A549 (cell line): ENCODE measurements at regions not wholly inside any gene's neighbourhood (a gene's known extent, or its start where the extent isn't known, plus 50 kb on each side); places are given as distances from the start of the nearest gene placed in this dataset.

Experiments
- ATAC-seq, 2 experiments: fragments of 200-7000 bp in 1 of 2; fragments of >200 bp in 1 of 2; cut with Nextera tagmentation in 1 of 2; cut with Tn5 transposase in 1 of 2; 3 replicates each; pipeline versions ENCODE4 v1.8.0 to v1.9.1; 2018 to 2020; ENCODE audit warnings: mild to moderate bottlenecking in 1 of 2, moderate library complexity in 1 of 2
- CTCF ChIA-PET: fragments of 300-600 bp; sonication (Branson Sonifier 250); formaldehyde crosslinking; extraction: SDS; loops from one replicate; lab custom pipeline; 2021; ENCODE audit warnings: antibody characterized with exemption, inconsistent platforms; lab: Yijun Ruan, JAX
- POLR2A ChIA-PET: fragments of 350-600 bp; formaldehyde crosslinking; extraction: SDS; loops from one replicate; lab custom pipeline; 2021; ENCODE audit warnings: antibody characterized with exemption, inconsistent platforms; lab: Yijun Ruan, JAX
- DNase-seq, 2 experiments: peaks; one replicate each; pipeline versions ENCODE4 v3.0.0 to v3.0.0-alpha.2; 2011 to 2016; ENCODE audit warnings: low read depth in 1 of 2, low spot score in 1 of 2
- FAIRE-seq: peaks from 2 replicates; lab custom pipeline; 2011; peaks lifted over from hg19 to GRCh38; lab: Jason Lieb, UNC
- H3K27ac ChIP-seq, 2 experiments: fragments of >200 bp; sonication (Bioruptor Twin); formaldehyde crosslinking; 3 replicates each; pipeline ENCODE4 v1.5.1; 2016 to 2017
- H3K4me1 ChIP-seq: fragments of >200 bp; sonication (Bioruptor Twin); formaldehyde crosslinking; 3 replicates; pipeline ENCODE4 v1.6.1; 2016
- H3K4me2 ChIP-seq: fragments of >200 bp; sonication (Bioruptor Twin); formaldehyde crosslinking; 3 replicates; pipeline ENCODE4 v1.6.1; 2016
- H3K4me3 ChIP-seq: fragments of >200 bp; sonication (Bioruptor Twin); formaldehyde crosslinking; 3 replicates; pipeline ENCODE4 v1.5.1; 2016
- H3K9me3 ChIP-seq: fragments of >200 bp; sonication (Bioruptor Twin); formaldehyde crosslinking; 3 replicates; pipeline ENCODE4 v1.6.1; 2016
- ATOH8 ChIP-seq: fragments of 250-450 bp; sonication (Bioruptor Pico); IDR thresholded peaks from 2 replicates; pipeline ENCODE4 v1.5.0; 2020; ENCODE audit warnings: low read depth, mild to moderate bottlenecking, moderate library complexity
- BCL3 ChIP-seq: fragments of >200 bp; sonication (Bioruptor Twin); formaldehyde crosslinking; IDR thresholded peaks from 3 replicates; pipeline ENCODE4 v1.6.1; 2016
- BHLHE40 ChIP-seq: IDR thresholded peaks from 2 replicates; pipeline ENCODE4 v1.6.1; 2012; ENCODE audit warnings: low read depth, low read length, inconsistent platforms
- CBX8 ChIP-seq: fragments of 200-600 bp; sonication (generic); IDR thresholded peaks from 2 replicates; pipeline ENCODE4 v1.6.1; 2016
- CEBPB ChIP-seq, 2 experiments: fragments of >200 bp in 1 of 2; sonication (Bioruptor Twin) in 1 of 2; formaldehyde crosslinking in 1 of 2; IDR thresholded peaks; 2 replicates each; pipeline ENCODE4 v1.6.1; 2012 to 2016
- ELK1 ChIP-seq: fragments of 150-350 bp; IDR thresholded peaks from 2 replicates; pipeline ENCODE4 v1.6.1; 2014; ENCODE audit warnings: low read depth, mild to moderate bottlenecking, low read length
- FOSB ChIP-seq: fragments of 250-450 bp; sonication (Bioruptor Pico); IDR thresholded peaks from 2 replicates; pipeline ENCODE4 v1.5.0; 2020; ENCODE audit warnings: mild to moderate bottlenecking, moderate library complexity
- FOXS1 ChIP-seq: fragments of 250-450 bp; sonication (Bioruptor Pico); IDR thresholded peaks from 2 replicates; pipeline ENCODE4 v1.5.0; 2020; ENCODE audit warnings: mild to moderate bottlenecking, moderate library complexity
- HDAC2 ChIP-seq: fragments of 200-600 bp; sonication (generic); IDR thresholded peaks from 2 replicates; pipeline ENCODE4 v1.6.1; 2016
- HEYL ChIP-seq: fragments of 250-450 bp; sonication (Bioruptor Pico); IDR thresholded peaks from 2 replicates; pipeline ENCODE4 v1.8.0; 2021; ENCODE audit warnings: mild to moderate bottlenecking, moderate library complexity
- HMGXB4 ChIP-seq: fragments of 250-450 bp; sonication (Bioruptor Pico); IDR thresholded peaks from 2 replicates; pipeline ENCODE4 v1.5.0; 2021; ENCODE audit warnings: mild to moderate bottlenecking, moderate library complexity, borderline replicate concordance
- HOXA7 ChIP-seq: fragments of 250-450 bp; sonication (Bioruptor Pico); IDR thresholded peaks from 2 replicates; pipeline ENCODE4 v1.5.0; 2020; ENCODE audit warnings: mild to moderate bottlenecking, moderate library complexity
- HOXB13 ChIP-seq: fragments of 250-450 bp; sonication (Bioruptor Pico); IDR thresholded peaks from 2 replicates; pipeline ENCODE4 v1.5.0; 2020; ENCODE audit warnings: low read depth, mild to moderate bottlenecking, moderate library complexity
- HOXB5 ChIP-seq: fragments of 250-450 bp; sonication (Bioruptor Pico); IDR thresholded peaks from 2 replicates; pipeline ENCODE4 v1.5.0; 2020; ENCODE audit warnings: mild to moderate bottlenecking, moderate library complexity
- JUN ChIP-seq, 2 experiments: fragments of >200 bp; sonication (Bioruptor Twin); formaldehyde crosslinking; IDR thresholded peaks; 2 replicates in 1 of 2; 3 replicates in 1 of 2; pipeline ENCODE4 v1.6.1; 2016 to 2017
- NFE2L2 ChIP-seq: fragments of 150-350 bp; conservative IDR thresholded peaks from 2 replicates; pipeline ENCODE4 v1.6.1; 2014; ENCODE audit warnings: low read length
- NR3C1 ChIP-seq: fragments of >200 bp; sonication (Bioruptor Twin); formaldehyde crosslinking; IDR thresholded peaks from 3 replicates; pipeline ENCODE4 v1.6.1; 2017
- PHF8 ChIP-seq: fragments of 200-600 bp; sonication (generic); IDR thresholded peaks from 2 replicates; pipeline ENCODE4 v1.6.1; 2016; ENCODE audit warnings: low read depth, mild to moderate bottlenecking, antibody characterized with exemption, moderate library complexity, borderline replicate concordance
- RAD21 ChIP-seq, 2 experiments: fragments of >200 bp in 1 of 2; sonication (Bioruptor Twin) in 1 of 2; formaldehyde crosslinking in 1 of 2; IDR thresholded peaks in 1 of 2; conservative IDR thresholded peaks in 1 of 2; 2 replicates in 1 of 2; 3 replicates in 1 of 2; pipeline ENCODE4 v1.6.1; 2012 to 2018; ENCODE audit warnings: inconsistent platforms in 1 of 2
- RNF2 ChIP-seq: fragments of 200-600 bp; sonication (generic); IDR thresholded peaks from 2 replicates; pipeline ENCODE4 v1.6.1; 2016; ENCODE audit warnings: low read depth, mild to moderate bottlenecking, antibody characterized with exemption, moderate library complexity, borderline replicate concordance
- SMC3 ChIP-seq: fragments of >200 bp; sonication (Bioruptor Twin); formaldehyde crosslinking; IDR thresholded peaks from 3 replicates; pipeline ENCODE4 v1.6.1; 2018; ENCODE audit warnings: inconsistent platforms
- TP53 ChIP-seq: fragments of 250-450 bp; sonication (Bioruptor Pico); IDR thresholded peaks from 2 replicates; pipeline ENCODE4 v1.5.0; 2021; ENCODE audit warnings: mild to moderate bottlenecking, moderate library complexity
- USF2 ChIP-seq: fragments of 450-650 bp; IDR thresholded peaks from 2 replicates; pipeline ENCODE4 v1.6.1; 2014; ENCODE audit warnings: antibody characterized with exemption
- ZFP36 ChIP-seq: fragments of 450-650 bp; IDR thresholded peaks from 2 replicates; pipeline ENCODE4 v1.6.1; 2014; ENCODE audit warnings: borderline replicate concordance; ENCODE audit not compliant: partially characterized antibody
- ZNF302 ChIP-seq: fragments of 250-450 bp; sonication (Bioruptor Pico); IDR thresholded peaks from 2 replicates; pipeline ENCODE4 v1.9.0; 2021; ENCODE audit warnings: inconsistent platforms, mild to moderate bottlenecking, moderate library complexity
- ZSCAN20 ChIP-seq: fragments of 250-450 bp; sonication (Bioruptor Pico); IDR thresholded peaks from 2 replicates; pipeline ENCODE4 v1.8.0; 2022; ENCODE audit warnings: mild to moderate bottlenecking, moderate library complexity
- WGBS: methylation state at CpG from one replicate; pipeline ENCODE4 v1.1.6; 2017; ENCODE audit errors: missing lambda C conversion rate; 5-methylcytosine and 5-hydroxymethylcytosine counted together

- CTCF ChIA-PET = no interaction called here
- ATAC-seq (no peak), DNase-seq (no peak)
Observed at GRCh38 chr4:124277691-124278090, 434.8 kb downstream of the ANKRD50 start.

GRCh38 chr4:124278477-124278876 lies 434.1 kb downstream of the ANKRD50 start:
- CTCF ChIA-PET = no interaction called here
- H3K4me2 ChIP-seq = no peak overlapping the region
- FAIRE-seq (no peak), ATAC-seq (no peak), DNase-seq (no peak)
- POLR2A ChIA-PET = no interaction called here
- no peaks in the 10 kb centered on the region for H3K9me3 ChIP-seq
- TF ChIP-seq RAD21 (conservative IDR thresholded peaks at IDR 0.05 in 1 of 2, IDR thresholded peaks at IDR 0.05 in 1 of 2) (no peak), RNF2 (no peak), FOSB (no peak), CBX8 (no peak), JUN (IDR thresholded peaks at IDR 0.05) (no peak), TP53 (CRISPR knock-in tag) (no peak), ZNF302 (no peak), ELK1 (no peak), HDAC2 (no peak), HOXA7 (no peak), CEBPB (IDR thresholded peaks at IDR 0.05) (no peak), HEYL (no peak), ZFP36 (no peak), NFE2L2 (no peak), HOXB5 (no peak), ZSCAN20 (CRISPR knock-in tag) (no peak), BCL3 (no peak), ATOH8 (CRISPR knock-in tag) (no peak)
- no peaks in the 10 kb centered on the region for H3K4me1 ChIP-seq
- H3K27ac ChIP-seq = no peak overlapping the region
- H3K4me3 ChIP-seq = no peak overlapping the region
- WGBS = 24% methylated on average over 1 of the region's 1 CpG

More at GRCh38 chr4:124277691-124278090, 434.8 kb downstream of the ANKRD50 start:
- TF ChIP-seq USF2 (no peak), HMGXB4 (CRISPR knock-in tag) (no peak), FOXS1 (CRISPR knock-in tag) (no peak), HOXB13 (CRISPR knock-in tag) (no peak), BHLHE40 (no peak), SMC3 (no peak), PHF8 (no peak), NR3C1 (no peak)
- no peak overlapping the region for H3K4me3 ChIP-seq
- no peak overlapping the region for H3K4me2 ChIP-seq
- no peak overlapping the region for H3K27ac ChIP-seq
- no peaks in the 10 kb centered on the region for H3K9me3 ChIP-seq
- POLR2A ChIA-PET = no interaction called here
- no peaks in the 10 kb centered on the region for H3K4me1 ChIP-seq
- FAIRE-seq = no peak
- WGBS = 70% methylated on average over 2 of the region's 2 CpGs
